ENCODE measurements at regions not wholly inside any gene's neighbourhood (a gene's known extent, or its start where the extent isn't known, plus 50 kb on each side); places are given as distances from the start of the nearest gene placed in this dataset.

GRCh38 chr13:63026285-63026797 is 1610.7 kb upstream of the PCDH20 start:
- no peak overlapping the region for H3K4me3 ChIP-seq (ENCODE audit: low read depth, low read length)
- TF ChIP-seq, protein P1, sequence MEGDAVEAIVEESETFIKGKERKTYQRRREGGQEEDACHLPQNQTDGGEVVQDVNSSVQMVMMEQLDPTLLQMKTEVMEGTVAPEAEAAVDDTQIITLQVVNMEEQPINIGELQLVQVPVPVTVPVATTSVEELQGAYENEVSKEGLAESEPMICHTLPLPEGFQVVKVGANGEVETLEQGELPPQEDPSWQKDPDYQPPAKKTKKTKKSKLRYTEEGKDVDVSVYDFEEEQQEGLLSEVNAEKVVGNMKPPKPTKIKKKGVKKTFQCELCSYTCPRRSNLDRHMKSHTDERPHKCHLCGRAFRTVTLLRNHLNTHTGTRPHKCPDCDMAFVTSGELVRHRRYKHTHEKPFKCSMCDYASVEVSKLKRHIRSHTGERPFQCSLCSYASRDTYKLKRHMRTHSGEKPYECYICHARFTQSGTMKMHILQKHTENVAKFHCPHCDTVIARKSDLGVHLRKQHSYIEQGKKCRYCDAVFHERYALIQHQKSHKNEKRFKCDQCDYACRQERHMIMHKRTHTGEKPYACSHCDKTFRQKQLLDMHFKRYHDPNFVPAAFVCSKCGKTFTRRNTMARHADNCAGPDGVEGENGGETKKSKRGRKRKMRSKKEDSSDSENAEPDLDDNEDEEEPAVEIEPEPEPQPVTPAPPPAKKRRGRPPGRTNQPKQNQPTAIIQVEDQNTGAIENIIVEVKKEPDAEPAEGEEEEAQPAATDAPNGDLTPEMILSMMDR (IDR thresholded peaks at IDR 0.05; ENCODE audit: borderline replicate concordance, insufficient read depth, low read depth, low read length) = no peak

GRCh38 chr13:63025741-63026140 is 1610.1 kb upstream of the PCDH20 start:
- TF ChIP-seq, protein P1 (IDR thresholded peaks at IDR 0.05; ENCODE audit: borderline replicate concordance, insufficient read depth, low read depth, low read length) = no peak

GRCh38 chr13:63024458-63024857 is 1608.8 kb upstream of the PCDH20 start:
- TF ChIP-seq, protein P1 (IDR thresholded peaks at IDR 0.05; ENCODE audit: borderline replicate concordance, insufficient read depth, low read depth, low read length) = no peak
- no peak overlapping the region for H3K4me3 ChIP-seq (ENCODE audit: low read depth, low read length)

More at GRCh38 chr13:63025741-63026140, 1610.1 kb upstream of the PCDH20 start:
- no peak overlapping the region for H3K4me3 ChIP-seq (ENCODE audit: low read depth, low read length)

GRCh38 chr13:63011996-63012395 is 1596.3 kb upstream of the PCDH20 start:
- TF ChIP-seq, protein P1 (IDR thresholded peaks at IDR 0.05; ENCODE audit: borderline replicate concordance, insufficient read depth, low read depth, low read length) = no peak
- no peak overlapping the region for H3K4me3 ChIP-seq (ENCODE audit: low read depth, low read length)

GRCh38 chr13:63010072-63010658 is 1594.5 kb upstream of the PCDH20 start:
- H3K4me3 ChIP-seq (ENCODE audit: low read depth, low read length) = no peak overlapping the region
- TF ChIP-seq, protein P1 (IDR thresholded peaks at IDR 0.05; ENCODE audit: borderline replicate concordance, insufficient read depth, low read depth, low read length) = no peak

- TF ChIP-seq, protein P1 (IDR thresholded peaks at IDR 0.05; ENCODE audit: borderline replicate concordance, insufficient read depth, low read depth, low read length) = no peak
- no peak overlapping the region for H3K4me3 ChIP-seq (ENCODE audit: low read depth, low read length)
Measured at GRCh38 chr13:63005625-63006024, 1590.0 kb upstream of the PCDH20 start.

DNA sequence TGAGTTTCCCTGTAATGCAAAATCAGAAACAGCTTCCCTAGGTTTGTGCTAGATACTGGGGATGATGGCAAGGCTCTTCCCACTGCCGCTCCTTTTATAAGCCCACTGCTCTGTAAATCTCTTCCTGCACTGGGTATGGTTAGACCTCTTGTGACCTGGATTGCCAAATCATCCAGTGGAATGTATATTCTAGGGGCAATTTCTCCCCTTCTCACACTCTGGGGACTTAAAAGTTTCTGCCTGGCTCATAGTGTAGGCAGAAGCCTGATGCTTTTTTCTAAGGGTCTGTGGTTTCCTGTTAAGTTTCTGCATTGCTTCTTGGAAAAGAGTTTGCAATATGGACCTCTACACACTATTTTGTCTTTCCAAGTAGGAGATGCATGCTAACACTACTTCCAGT is 1582.0 kb upstream of the PCDH20 start:
- H3K4me3 ChIP-seq (ENCODE audit: low read depth, low read length) = no peak overlapping the region

More for the DNA sequence above, 1582.0 kb upstream of the PCDH20 start:
- TF ChIP-seq, protein P1 (IDR thresholded peaks at IDR 0.05; ENCODE audit: borderline replicate concordance, insufficient read depth, low read depth, low read length) = no peak
